Transverse colon (tissue), 4 donors: ENCODE measurements at regions not wholly inside any gene's neighbourhood (a gene's known extent, or its start where the extent isn't known, plus 50 kb on each side); places are given as distances from the start of the nearest gene placed in this dataset.

Source experiments
- DNase-seq: peaks from one replicate; pipeline ENCODE4 v3.0.0-alpha.2; 2019
- H3K27ac ChIP-seq, 4 donors: fragments of 200-600 bp; sonication (generic); 2 replicates each; pipeline ENCODE4 v1.5.1; 2016 to 2018; ENCODE audit warnings: inconsistent platforms in 4 of 4
- H3K27me3 ChIP-seq: fragments of 200-600 bp; sonication (generic); 2 replicates; pipeline ENCODE4 v1.5.1; 2017; ENCODE audit warnings: inconsistent platforms
- H3K36me3 ChIP-seq, 4 donors: fragments of 200-600 bp; sonication (generic); 2 replicates each; pipeline ENCODE4 v1.5.1; 2017 to 2019; ENCODE audit warnings: inconsistent platforms in 4 of 4
- H3K4me1 ChIP-seq, 4 donors: fragments of 200-600 bp; sonication (generic); 2 replicates each; pipeline ENCODE4 v1.5.1; 2017 to 2020; ENCODE audit warnings: inconsistent platforms in 4 of 4
- H3K4me3 ChIP-seq, 4 donors: fragments of 200-600 bp; sonication (generic); 1 replicate in 1 of 4; 2 replicates in 3 of 4; pipeline versions ENCODE4 v1.5.1 to v1.6.1; 2017 to 2019; ENCODE audit warnings: inconsistent platforms in 4 of 4
- H3K9me3 ChIP-seq, 2 donors: fragments of 200-600 bp; sonication (generic); 2 replicates each; pipeline ENCODE4 v1.5.1; 2017 to 2019; ENCODE audit warnings: inconsistent platforms in 2 of 2
- CTCF ChIP-seq, 5 experiments: fragments of 200-600 bp in 3 of 5; fragments of 450-650 bp in 2 of 5; sonication (generic) in 3 of 5; IDR thresholded peaks; 1 replicate in 2 of 5; 2 replicates in 3 of 5; pipeline ENCODE4 v1.5.1; 2016 to 2017; ENCODE audit warnings: antibody characterized with exemption in 5 of 5, inconsistent platforms in 3 of 5, mild to moderate bottlenecking in 2 of 5, moderate library complexity in 1 of 5
- EP300 ChIP-seq: sonication (generic); formaldehyde crosslinking; IDR thresholded peaks from one replicate; pipeline ENCODE4 v1.6.1; 2017; ENCODE audit warnings: antibody characterized with exemption, low read depth
- POLR2A ChIP-seq: fragments of 450-650 bp; IDR thresholded peaks from one replicate; pipeline ENCODE4 v1.6.1; 2016; ENCODE audit warnings: antibody characterized with exemption, mild to moderate bottlenecking, moderate library complexity
- POLR2AphosphoS5 ChIP-seq, 3 donors: sonication (generic); formaldehyde crosslinking; IDR thresholded peaks; one replicate each; pipeline ENCODE4 v1.6.1; 2016; ENCODE audit warnings: antibody characterized with exemption in 3 of 3
- WGBS, 2 donors: methylation state at CpG; one replicate each; pipeline ENCODE4 v1.1.5; 2018; ENCODE audit warnings: low coverage in 1 of 2; 5-methylcytosine and 5-hydroxymethylcytosine counted together
- in situ Hi-C, 4 donors: fragments of 200-750 bp; cut with MboI; loops; one replicate each; pipeline versions ENCODE4 v1.15.0 to v1.15.1; 2017; ENCODE audit warnings: low sequenced_read_pairs in 3 of 4, low pct_ligation_motif_present in 1 of 4, low pct_unique_long_range_greater_than_20kb in 1 of 4
- intact Hi-C: fragments of 100-400 bp; cut with DNase I; formaldehyde crosslinking; loops from one replicate; pipeline ENCODE4 v1.15.1; 2023; ENCODE audit warnings: low total_unique reads

GRCh38 chr2:156852681-156853080 is 404.8 kb upstream of the GALNT5 start:
- Histone ChIP-seq H3K4me1 (no peaks in the 10 kb centered on the region), H3K27me3 (no peaks in the 10 kb centered on the region), H3K27ac (no peak overlapping the region), H3K36me3 (no peaks in the 10 kb centered on the region), H3K4me3 (no peak overlapping the region), H3K9me3 (no peaks in the 10 kb centered on the region)
- DNase-seq, result no peak
- TF ChIP-seq POLR2A, result no peak
- TF ChIP-seq CTCF (IDR thresholded peaks at IDR 0.05), result no peak
- no peak for TF ChIP-seq EP300
- TF ChIP-seq POLR2AphosphoS5 (IDR thresholded peaks at IDR 0.05), result no peak
- intact Hi-C loops (no loop called here), in situ Hi-C loops (no loop called here)

GRCh38 chr2:156864325-156864724 is 393.2 kb upstream of the GALNT5 start:
- no peaks in the 10 kb centered on the region for H3K9me3 ChIP-seq
- no peak for DNase-seq
- H3K27ac ChIP-seq, result no peak overlapping the region
- WGBS, 2 donors, result 45 to 50% methylated on average over 2 of the region's 2 CpGs
- in situ Hi-C loops, result no loop called here
- TF ChIP-seq EP300 (no peak), POLR2AphosphoS5 (IDR thresholded peaks at IDR 0.05) (no peak), CTCF (IDR thresholded peaks at IDR 0.05) (no peak), POLR2A (no peak)
- H3K4me1 ChIP-seq, result no peaks in the 10 kb centered on the region
- intact Hi-C loops, result no loop called here
- no peak overlapping the region for H3K4me3 ChIP-seq
- H3K27me3 ChIP-seq, result no peaks in the 10 kb centered on the region
- no peaks in the 10 kb centered on the region for H3K36me3 ChIP-seq

- Histone ChIP-seq H3K9me3 (no peaks in the 10 kb centered on the region), H3K36me3 (no peaks in the 10 kb centered on the region), H3K27ac (no peak overlapping the region), H3K4me1 (no peaks in the 10 kb centered on the region), H3K27me3 (no peaks in the 10 kb centered on the region), H3K4me3 (no peak overlapping the region)
- TF ChIP-seq EP300, result no peak
- TF ChIP-seq POLR2AphosphoS5 (IDR thresholded peaks at IDR 0.05), result no peak
- no peak for TF ChIP-seq CTCF (IDR thresholded peaks at IDR 0.05)
- TF ChIP-seq POLR2A, result no peak
- intact Hi-C loops (no loop called here), in situ Hi-C loops (no loop called here)
- DNase-seq, result no peak
- WGBS, 2 donors, result 79 to 83% methylated on average over 6 of the region's 6 CpGs
These were observed 392.8 kb upstream of the GALNT5 start for GRCh38 chr2:156864753-156865152.

GRCh38 chr2:156867201-156867600 is 390.3 kb upstream of the GALNT5 start:
- in situ Hi-C loops, result no loop called here

More at GRCh38 chr2:156867201-156867600, 390.3 kb upstream of the GALNT5 start:
- H3K27me3 ChIP-seq, result no peaks in the 10 kb centered on the region
- no peaks in the 10 kb centered on the region for H3K36me3 ChIP-seq
- 92 to 100% methylated on average over 2 of the region's 2 CpGs for WGBS, 2 donors
- intact Hi-C loops, result no loop called here
- no peak for DNase-seq
- TF ChIP-seq EP300 (no peak), POLR2A (no peak), CTCF (IDR thresholded peaks at IDR 0.05) (no peak), POLR2AphosphoS5 (IDR thresholded peaks at IDR 0.05) (no peak)
- H3K4me3 ChIP-seq, result no peak overlapping the region
- H3K9me3 ChIP-seq, result no peaks in the 10 kb centered on the region
- H3K4me1 ChIP-seq, result no peaks in the 10 kb centered on the region
- H3K27ac ChIP-seq, result no peak overlapping the region
